ENCODE measurements at regions not wholly inside any gene's neighbourhood (a gene's known extent, or its start where the extent isn't known, plus 50 kb on each side); places are given as distances from the start of the nearest gene placed in this dataset.

- Histone ChIP-seq H3K79me2 (ENCODE audit: control insufficient read depth, insufficient read depth, low read length) (no peaks in the 10 kb centered on the region), H3K4me2 (ENCODE audit: control insufficient read depth, insufficient read depth) (no peak overlapping the region), H4K20me1 (ENCODE audit: control insufficient read depth, insufficient read depth) (no peaks in the 10 kb centered on the region), H3K9ac (ENCODE audit: control insufficient read depth, insufficient read depth, low read length) (no peak overlapping the region), H2AFZ (ENCODE audit: control insufficient read depth, low read depth, low read length) (no peak overlapping the region), H3K4me1 (ENCODE audit: control insufficient read depth, insufficient read depth, low read length) (no peaks in the 10 kb centered on the region), H3K27ac (ENCODE audit: control insufficient read depth, insufficient read depth) (no peak overlapping the region), H3K4me3 (no peak overlapping the region), H3K36me3 (ENCODE audit: control insufficient read depth in 2 of 2, insufficient read depth in 2 of 2, low read length in 1 of 2) (no peaks in the 10 kb centered on the region), H3K27me3 (replicated peaks in 1 of 2; ENCODE audit: control insufficient read depth in 2 of 2, insufficient read depth in 2 of 2, low read length in 1 of 2) (peaks cover 2 to 16% of the 10 kb centered on the region in 2 experiments), H3K9me3 (replicated peaks; ENCODE audit: control insufficient read depth, insufficient read depth, low read length) (no peaks in the 10 kb centered on the region; the same call in 2 of the 3 replicates)
- ChIA-PET RAD21 (ENCODE audit: unreplicated experiment) (no interaction called here), SMC1A (ENCODE audit: uncharacterized antibody, unreplicated experiment) (no interaction called here), CTCF (no interaction called here), POLR2A (no interaction called here)
- in situ Hi-C loops (cut with MboI) (no loop called here), intact Hi-C loops (cut with micrococcal nuclease; ENCODE audit: unreplicated experiment) (loop anchor here (10.0 kb wide), 1 partner anchor 85 kb away; no protein-coding TSS in a partner anchor)
- DNase-seq (ENCODE audit: low read depth, low spot score), result no peak
- no peak for FAIRE-seq
- no TSS peak for BruUV-seq (replicated peaks)
- no peak for ATAC-seq
- no peak for TF ChIP-seq MAX (IDR thresholded peaks at IDR 0.05; ENCODE audit: low read depth, low read length)
- TF ChIP-seq POLR2AphosphoS2 (IDR thresholded peaks at IDR 0.05; ENCODE audit: low read depth, low read length), result no peak
- TF ChIP-seq IKZF2 (IDR thresholded peaks at IDR 0.05), result no peak
- TF ChIP-seq HDAC2 (IDR thresholded peaks at IDR 0.05), result no peak
- TF ChIP-seq ZZZ3 (IDR thresholded peaks at IDR 0.05; ENCODE audit: control insufficient read depth, insufficient read length, low read depth), result no peak
- no peak for TF ChIP-seq NKRF (conservative IDR thresholded peaks at IDR 0.05)
- WGBS (ENCODE audit: insufficient coverage, insufficient replicate concordance, low lambda C conversion rate, missing lambda C conversion rate), result 33% methylated on average over 4 of the region's 4 CpGs
Measured at GRCh38 chr13:40109351-40109844, 453.9 kb downstream of the COG6 start.
